NCI-H2107 (cell line): ENCODE measurements at regions not wholly inside any gene's neighbourhood (a gene's known extent, or its start where the extent isn't known, plus 50 kb on each side); places are given as distances from the start of the nearest gene placed in this dataset.

Experiments used
- DNase-seq: peaks from one replicate; lab custom pipeline; 2025; lab: John Stamatoyannopoulos, UW

DNA sequence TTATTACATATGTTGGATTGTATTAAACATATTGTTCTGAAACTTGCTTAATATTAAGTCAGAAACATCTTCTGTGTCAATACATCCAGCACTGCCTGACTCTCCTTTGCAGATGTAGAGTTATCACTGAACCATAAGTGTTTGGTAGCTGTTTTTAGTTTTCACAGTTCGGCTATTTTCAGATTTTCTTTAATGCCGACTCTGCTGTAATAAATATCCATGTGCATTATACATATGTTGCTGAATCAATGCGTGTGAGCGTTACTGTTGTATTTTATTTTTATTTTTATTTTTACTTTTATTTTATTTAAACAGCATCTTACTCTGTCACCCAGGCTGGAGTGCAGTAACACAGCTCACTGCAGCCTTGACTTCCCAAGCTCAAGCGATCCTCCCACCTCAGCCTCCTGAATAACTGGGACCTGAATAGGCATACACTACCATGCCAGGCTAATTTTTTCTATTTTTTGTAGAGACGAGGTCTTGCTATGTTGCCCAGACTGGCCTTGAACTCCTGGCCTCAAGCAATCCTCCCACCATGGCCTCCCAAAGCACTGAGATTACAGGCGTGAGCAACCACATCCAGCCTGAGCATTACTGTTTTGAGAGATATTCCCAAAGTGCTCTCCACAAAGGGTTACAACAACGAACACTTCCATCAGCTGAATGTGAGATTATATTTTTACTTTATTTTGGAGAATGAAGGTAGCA lies 50.7 kb upstream of the NOCT start:
- no peak for DNase-seq

GRCh38 chr4:138963412-138963811 lies 52.2 kb upstream of the NOCT start:
- DNase-seq: no peak

- no peak for DNase-seq
Measured at GRCh38 chr4:138961664-138962063, 53.9 kb upstream of the NOCT start.

DNA sequence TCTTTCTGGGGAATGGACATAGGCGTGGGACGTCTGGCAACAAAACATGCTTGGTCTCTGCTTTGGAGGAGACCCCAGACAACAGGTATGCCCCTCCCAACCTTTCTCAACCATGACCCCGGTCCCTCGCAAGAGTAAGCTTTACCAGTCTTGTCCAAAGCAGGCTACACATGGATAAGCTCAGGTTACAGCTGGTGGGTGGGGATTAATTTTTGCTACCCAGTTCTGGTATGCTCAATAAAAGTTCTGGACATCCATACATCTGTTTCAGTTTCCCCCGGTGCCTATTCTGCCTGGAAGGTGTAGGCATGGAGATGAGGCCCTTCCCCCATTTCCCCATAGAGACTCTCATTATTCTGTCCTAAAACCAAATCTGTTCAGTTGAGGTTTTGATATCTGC lies 54.5 kb upstream of the NOCT start:
- DNase-seq: no peak

DNA sequence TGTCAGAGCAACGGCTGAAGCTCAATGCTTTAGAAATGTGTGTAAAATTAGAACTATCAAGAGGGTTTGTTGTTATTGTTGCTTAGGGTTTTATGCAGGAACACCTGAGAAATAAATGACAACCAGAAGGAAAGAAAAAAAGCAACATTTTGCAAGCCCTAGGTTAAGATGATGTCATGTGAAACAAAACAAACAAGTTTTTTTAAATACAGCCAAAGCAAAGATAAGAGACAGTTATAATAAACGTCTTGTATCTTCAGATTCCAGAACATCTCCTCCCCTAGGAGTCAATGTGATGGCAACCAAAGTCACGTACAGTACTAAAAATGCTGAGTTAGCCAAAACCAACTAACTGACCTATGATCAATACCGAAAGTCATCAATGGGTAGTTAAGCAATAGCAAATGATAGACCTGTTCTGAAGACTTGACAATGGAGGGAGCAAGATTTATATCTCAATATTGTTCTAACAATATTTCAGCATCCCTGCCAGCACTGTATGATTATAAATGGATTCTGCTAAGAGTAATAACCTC lies 55.3 kb upstream of the NOCT start:
- DNase-seq: no peak

DNA sequence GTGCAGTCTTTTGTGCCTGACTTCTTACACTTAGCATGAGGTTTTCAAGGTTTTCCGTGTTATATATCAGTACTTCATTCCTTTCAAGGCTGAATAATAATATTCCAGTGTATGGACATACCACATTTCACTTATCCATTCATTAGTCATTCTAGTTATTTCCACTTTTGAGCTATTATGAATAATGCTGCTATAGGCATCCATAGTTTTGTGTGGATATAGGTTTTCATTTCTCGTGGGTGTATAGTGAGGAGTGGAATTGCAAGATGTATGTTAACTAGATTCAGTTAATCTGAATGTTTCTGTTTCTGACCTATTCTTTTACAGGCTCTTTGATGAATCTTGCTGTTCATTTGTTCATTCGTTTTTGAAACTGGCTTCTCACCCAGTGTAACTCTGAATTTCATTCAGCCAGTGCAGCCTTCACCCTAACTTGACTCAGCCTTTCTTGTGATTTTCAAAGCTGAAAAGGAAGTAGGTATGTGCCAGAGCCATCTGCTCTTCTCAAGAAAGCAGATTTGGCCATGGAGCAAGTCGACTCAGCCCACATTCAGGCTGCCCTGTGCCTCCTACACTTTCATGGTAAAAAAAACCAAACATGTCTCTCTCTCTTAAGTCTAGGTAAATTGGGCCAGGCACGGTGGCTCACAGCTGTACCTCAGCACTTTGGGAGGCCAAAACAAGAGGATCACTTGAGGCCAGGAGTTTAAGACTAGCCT lies 56.3 kb upstream of the NOCT start:
- DNase-seq: no peak

GRCh38 chr4:138958519-138958918 lies 57.1 kb upstream of the NOCT start:
- DNase-seq: no peak

GRCh38 chr4:138957302-138957701 lies 58.3 kb upstream of the NOCT start:
- no peak for DNase-seq

DNA sequence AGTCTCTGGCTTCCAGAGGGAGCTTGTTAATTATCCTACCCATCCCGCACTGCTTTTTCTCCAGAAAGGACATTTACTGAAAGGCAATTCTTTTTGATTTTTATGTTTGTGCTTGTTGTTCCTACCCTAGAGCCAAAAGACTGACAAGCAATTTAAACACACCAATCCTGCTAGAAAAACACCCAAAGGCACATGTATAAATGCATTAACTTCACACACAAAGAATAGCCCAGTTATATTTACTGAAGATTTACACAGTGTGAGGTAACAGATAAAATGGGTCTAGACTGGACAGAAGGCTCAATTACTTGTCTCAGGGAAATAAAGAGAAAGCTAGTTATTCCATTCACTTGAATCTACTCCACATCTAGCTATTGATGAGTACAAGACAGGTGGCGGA lies 61.2 kb upstream of the NOCT start:
- no peak for DNase-seq

DNA sequence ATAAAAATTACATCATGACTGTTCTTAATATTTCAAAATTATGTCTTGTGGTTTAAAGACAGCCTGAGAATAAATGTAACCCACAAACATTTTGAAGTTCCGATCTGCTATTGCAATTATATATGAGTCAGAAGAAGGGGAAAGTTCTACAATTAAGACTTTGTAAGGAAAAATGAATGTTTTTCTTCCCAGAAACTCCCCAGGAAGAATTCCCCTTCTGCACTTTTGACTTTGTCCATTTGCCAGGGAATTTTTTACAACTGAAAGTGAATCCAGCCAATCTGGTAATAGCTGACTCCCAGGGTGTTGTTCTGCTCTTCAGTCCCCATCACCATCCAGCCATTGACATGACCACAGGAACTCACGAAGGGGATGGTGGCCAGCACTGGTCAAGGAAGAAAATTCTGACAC lies 61.6 kb upstream of the NOCT start:
- DNase-seq: no peak

GRCh38 chr4:138952411-138952810 lies 63.2 kb upstream of the NOCT start:
- no peak for DNase-seq

DNA sequence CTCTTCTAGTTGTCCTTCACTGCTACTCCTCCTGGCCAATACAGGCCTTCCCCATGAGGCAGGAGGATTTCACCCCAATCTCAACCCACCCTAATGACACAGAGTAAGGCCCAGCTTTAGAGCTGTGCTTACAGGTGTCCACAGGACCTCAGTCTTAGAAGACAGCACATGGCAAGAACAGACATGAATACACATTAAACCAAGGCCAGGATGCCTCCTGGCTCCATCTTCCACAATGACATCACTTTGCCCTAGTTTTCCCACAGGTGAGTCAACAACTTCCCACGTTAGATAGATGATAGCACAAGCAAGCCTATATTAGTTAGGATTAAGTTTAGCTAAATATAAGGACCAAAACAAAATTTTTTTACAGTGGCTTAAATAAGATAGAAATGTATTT lies 63.8 kb upstream of the NOCT start:
- no peak for DNase-seq

DNA sequence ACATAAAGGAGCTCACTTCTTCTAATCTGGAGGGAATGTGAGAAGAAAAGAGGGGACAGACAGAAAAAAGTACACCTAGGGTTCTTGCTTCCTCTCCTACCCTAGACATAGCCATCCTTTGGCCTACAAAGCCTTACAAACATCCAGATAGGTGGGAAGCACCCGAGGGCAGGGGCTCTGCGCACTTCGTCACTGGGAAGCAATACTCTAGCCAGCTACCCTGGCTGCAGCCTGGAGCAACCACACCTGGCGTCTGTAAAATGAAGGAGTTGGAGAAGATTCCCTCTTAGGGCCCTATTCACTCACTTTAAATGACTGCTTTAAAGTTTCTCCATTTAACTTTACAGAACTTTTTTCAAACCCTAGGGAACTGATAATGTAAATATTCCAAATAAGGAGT lies 65.7 kb upstream of the NOCT start:
- DNase-seq: no peak

DNA sequence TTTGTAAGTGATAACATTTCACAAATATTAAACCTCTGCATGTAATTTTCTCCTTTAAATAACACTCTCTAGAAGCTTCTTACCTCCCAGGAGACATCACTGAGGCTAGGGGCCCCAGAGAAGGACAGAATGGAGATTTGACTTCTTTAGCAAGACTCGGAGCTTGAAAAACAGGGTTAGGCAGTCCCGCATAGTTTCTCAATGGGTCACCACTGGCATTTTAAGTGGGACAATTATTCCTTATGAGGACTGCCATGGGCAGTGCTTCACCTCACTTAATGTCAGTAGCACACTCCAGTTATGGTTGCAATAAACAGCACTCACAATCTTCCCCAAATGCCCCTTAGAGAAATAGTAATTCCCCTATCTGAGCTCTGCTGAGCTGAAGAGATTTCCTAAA lies 66.7 kb upstream of the NOCT start:
- DNase-seq: no peak

- no peak for DNase-seq
Measured at GRCh38 chr4:138946306-138946705, 69.3 kb upstream of the NOCT start.

DNA sequence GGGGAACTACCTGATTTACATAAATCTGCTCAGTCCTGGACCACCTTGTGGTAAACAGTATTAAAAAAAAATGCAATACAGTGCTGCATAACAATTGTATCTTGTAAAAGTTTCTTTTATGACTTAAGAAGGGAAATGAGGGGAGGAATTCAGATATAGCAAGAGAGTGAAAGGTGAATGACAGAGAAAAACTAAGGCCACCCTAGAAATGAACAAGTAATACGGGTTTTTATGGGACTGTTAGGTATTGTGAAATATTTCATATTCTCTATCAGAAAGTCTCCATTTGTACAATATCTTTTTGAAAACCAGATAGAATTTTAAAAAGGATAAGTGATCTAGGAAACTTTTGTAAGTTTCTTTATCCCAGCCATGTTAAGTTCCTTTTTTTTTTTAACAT lies 69.7 kb upstream of the NOCT start:
- no peak for DNase-seq

DNA sequence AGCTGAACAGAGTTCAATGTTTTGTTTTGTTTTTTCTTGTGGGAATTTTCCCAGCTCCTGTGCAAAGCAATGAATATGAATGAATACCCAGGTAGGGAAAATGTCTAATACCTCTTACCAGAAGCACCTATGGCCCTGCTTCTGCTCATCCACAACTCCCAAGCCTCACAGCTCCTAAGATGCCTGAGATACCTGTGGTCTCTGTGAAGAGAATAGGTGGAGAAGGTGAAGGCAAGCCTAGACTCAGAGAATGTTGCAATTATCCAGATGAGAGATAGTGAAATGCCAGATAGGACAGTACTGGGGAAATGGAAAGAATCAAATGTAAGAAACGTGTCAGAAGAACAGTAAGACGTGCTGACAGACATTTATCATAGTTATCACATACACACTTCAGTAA lies 70.2 kb upstream of the NOCT start:
- DNase-seq: no peak

GRCh38 chr4:138943893-138944292 lies 71.7 kb upstream of the NOCT start:
- DNase-seq: no peak

- DNase-seq: no peak
Measured at GRCh38 chr4:138941037-138941436, 74.5 kb upstream of the NOCT start.

- DNase-seq: no peak
Measured at GRCh38 chr4:138939960-138940359, 75.6 kb upstream of the NOCT start.

DNA sequence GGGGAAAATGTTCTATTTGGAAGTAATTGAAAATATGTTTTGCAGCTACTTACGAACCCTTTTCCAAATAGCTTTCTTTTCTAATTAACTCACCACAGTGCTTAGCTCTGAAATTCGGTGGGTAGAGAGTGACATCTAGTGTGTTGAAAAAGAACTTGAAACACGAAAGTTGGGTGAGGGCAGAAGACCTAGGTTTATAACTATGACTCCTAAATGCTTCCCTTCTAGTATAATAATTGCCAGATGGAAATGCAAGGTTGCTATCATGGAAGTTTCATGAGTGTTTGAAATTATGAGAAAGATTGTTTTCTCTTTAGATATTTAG lies 77.3 kb upstream of the NOCT start:
- DNase-seq: no peak

DNA sequence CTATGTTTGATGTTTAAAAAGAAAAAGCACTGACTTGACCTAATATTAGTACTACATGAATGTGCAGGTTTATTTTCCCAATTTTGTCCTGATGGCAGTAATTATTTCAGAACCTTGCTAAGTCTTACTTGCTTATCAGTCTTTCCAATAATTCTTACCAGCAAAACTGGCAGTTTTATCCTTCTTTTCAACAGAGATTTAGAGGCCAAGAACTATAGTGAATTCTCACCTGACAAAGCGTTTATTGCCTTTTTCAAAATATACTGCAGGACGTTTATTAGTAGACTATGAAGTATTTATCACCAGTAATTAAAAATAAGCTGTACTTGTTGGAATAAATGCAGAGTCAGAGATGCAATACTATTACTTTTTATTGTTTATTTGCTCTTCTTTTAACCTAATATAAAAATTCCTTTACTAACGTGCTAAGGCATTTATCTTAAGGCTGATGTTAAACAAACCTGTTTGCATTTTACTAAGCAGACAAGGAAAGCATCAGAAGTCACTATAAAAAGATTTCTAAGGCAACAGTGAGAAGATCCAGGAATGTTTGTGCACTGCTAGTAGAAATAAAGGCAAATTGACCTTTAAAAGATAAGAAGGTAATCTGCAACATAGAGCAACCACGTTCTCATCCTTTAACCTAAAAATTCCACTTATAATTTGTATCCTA lies 80.3 kb upstream of the NOCT start:
- DNase-seq: no peak

DNA sequence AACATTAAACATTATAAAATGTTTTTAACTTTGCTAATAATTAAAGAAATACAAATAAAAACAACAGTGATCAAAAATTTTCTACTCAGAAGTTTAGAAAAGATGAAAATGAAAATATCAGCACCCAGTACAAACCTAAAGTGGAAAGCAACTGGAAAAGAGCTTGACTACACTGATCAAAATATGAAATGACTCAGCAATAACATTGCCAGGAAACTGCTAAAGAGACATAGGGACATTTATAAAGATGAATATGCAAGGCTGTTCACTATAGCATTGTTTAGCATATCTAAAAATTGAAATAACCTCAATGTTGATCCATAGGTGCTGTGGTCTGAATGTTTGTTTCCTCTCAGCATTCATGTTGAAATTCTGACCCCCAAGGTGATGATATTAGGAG lies 88.5 kb upstream of the NOCT start:
- DNase-seq: no peak
